ENCODE measurements at regions not wholly inside any gene's neighbourhood (a gene's known extent, or its start where the extent isn't known, plus 50 kb on each side); places are given as distances from the start of the nearest gene placed in this dataset.

GRCh38 chr10:57018452-57018851 is 657.4 kb upstream of the ZWINT start:
- TF ChIP-seq CTCF (IDR thresholded peaks at IDR 0.05): no peak
- TF ChIP-seq POLR2AphosphoS5 (IDR thresholded peaks at IDR 0.05): no peak
- no peak for TF ChIP-seq EP300 (IDR thresholded peaks at IDR 0.05)

Measured in stomach (tissue), 4 donors.